ENCODE measurements at regions not wholly inside any gene's neighbourhood (a gene's known extent, or its start where the extent isn't known, plus 50 kb on each side); places are given as distances from the start of the nearest gene placed in this dataset.

DNA sequence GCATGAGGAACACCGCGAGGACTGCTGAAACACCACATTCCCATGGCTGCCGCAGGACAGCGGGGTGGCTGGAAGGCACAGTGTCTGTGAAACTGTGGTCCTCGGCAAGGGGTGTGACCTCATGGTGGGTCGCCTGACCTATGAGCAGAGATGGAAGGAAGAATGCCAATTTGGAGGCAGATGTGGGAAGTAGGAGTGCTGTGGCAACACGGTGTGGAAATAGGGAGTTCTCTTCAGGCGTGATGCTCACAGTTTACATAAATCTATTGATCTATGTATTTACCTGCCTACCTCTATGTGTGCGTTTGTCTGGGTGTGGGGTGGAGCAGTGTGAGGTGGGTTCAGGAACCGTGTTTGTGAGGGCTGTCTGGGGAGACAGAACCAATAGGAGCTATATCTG is 62.3 kb upstream of the LSM6 start:
- DNase-seq (ENCODE audit: low read depth, low spot score): no peak
- in situ Hi-C loops (cut with HindIII; ENCODE audit: low sequenced_read_pairs): no loop called here
- TF ChIP-seq, protein P1, sequence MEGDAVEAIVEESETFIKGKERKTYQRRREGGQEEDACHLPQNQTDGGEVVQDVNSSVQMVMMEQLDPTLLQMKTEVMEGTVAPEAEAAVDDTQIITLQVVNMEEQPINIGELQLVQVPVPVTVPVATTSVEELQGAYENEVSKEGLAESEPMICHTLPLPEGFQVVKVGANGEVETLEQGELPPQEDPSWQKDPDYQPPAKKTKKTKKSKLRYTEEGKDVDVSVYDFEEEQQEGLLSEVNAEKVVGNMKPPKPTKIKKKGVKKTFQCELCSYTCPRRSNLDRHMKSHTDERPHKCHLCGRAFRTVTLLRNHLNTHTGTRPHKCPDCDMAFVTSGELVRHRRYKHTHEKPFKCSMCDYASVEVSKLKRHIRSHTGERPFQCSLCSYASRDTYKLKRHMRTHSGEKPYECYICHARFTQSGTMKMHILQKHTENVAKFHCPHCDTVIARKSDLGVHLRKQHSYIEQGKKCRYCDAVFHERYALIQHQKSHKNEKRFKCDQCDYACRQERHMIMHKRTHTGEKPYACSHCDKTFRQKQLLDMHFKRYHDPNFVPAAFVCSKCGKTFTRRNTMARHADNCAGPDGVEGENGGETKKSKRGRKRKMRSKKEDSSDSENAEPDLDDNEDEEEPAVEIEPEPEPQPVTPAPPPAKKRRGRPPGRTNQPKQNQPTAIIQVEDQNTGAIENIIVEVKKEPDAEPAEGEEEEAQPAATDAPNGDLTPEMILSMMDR (IDR thresholded peaks at IDR 0.05; ENCODE audit: low read depth, low read length): no peak
- no peak overlapping the region for H3K4me3 ChIP-seq (ENCODE audit: low read depth, low read length)

DNA sequence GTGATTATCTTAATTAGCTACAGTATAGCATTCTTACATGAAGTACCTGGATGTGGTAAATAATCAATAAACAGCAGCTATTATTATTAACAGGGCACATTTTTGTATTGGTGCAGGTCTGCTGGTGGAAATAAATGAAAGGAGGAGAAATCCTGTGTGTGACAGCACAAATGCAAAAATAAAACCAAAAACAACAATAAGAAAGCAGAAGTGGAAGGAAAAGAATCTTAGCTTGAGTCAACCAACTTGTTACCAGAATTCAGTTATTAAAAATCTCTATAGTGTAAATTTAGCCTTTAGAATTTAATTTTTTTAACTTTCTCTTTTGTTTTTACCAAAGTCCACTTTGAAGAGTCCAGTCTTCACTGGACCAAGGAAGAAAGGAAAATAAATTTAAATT is 63.1 kb upstream of the LSM6 start:
- no peak for DNase-seq (ENCODE audit: low read depth, low spot score)
- TF ChIP-seq, protein P1 (IDR thresholded peaks at IDR 0.05; ENCODE audit: low read depth, low read length): no peak
- in situ Hi-C loops (cut with HindIII; ENCODE audit: low sequenced_read_pairs): no loop called here
- no peak overlapping the region for H3K4me3 ChIP-seq (ENCODE audit: low read depth, low read length)

DNA sequence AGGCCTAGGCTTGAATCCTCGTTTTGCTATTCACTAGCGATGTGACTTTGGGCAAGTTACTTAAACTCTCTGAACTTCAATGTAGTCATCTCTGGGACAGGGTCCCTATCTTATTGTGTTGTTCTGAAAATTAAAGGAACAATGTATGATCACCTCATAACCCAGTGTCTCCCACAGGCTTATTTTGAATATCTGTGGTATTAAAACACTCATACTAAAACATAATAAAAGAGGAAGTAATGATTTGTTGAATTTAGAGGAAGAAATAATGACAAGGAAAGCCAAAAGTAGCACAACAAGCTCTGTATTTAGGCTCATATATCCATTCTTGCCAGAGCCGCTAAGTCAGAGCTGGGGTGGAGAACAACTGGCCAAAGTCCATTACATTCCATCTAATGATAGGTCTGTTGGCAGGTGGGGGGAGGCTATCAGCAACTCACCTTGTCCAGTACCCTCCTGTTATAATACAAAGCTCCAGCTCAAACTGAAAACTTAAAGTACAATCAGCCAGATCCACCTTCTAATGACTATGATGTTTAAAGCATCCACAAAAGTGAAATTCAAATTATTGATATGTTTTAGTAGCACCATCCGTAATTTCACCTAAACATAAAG is 64.5 kb upstream of the LSM6 start:
- no peak overlapping the region for H3K4me3 ChIP-seq (ENCODE audit: low read depth, low read length)
- TF ChIP-seq, protein P1 (IDR thresholded peaks at IDR 0.05; ENCODE audit: low read depth, low read length): no peak

DNA sequence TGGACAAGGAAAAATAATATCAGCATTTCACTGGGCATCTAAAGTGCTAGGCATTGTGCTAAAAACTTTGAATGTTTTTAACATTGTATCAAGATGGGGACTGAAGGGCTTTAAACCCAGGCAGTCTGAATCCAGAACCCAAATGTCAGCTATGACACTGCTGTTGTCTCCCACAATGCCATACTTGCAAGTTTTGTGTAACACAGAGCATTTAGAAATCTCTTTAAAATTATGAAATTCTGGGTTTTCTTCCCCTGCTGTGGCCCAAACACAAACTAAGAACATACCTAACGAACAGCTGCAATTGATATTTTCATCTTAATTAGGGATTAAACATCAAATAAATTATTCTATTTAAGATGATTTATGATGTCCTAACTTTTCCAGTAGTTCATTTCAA is 66.8 kb upstream of the LSM6 start:
- in situ Hi-C loops (cut with HindIII; ENCODE audit: low sequenced_read_pairs): no loop called here
- no peak overlapping the region for H3K4me3 ChIP-seq (ENCODE audit: low read depth, low read length)
- TF ChIP-seq, protein P1 (IDR thresholded peaks at IDR 0.05; ENCODE audit: low read depth, low read length): no peak
- no peak for DNase-seq (ENCODE audit: low read depth, low spot score)

More for the DNA sequence above, 64.5 kb upstream of the LSM6 start:
- DNase-seq (ENCODE audit: low read depth, low spot score): no peak
- in situ Hi-C loops (cut with HindIII; ENCODE audit: low sequenced_read_pairs): no loop called here

DNA sequence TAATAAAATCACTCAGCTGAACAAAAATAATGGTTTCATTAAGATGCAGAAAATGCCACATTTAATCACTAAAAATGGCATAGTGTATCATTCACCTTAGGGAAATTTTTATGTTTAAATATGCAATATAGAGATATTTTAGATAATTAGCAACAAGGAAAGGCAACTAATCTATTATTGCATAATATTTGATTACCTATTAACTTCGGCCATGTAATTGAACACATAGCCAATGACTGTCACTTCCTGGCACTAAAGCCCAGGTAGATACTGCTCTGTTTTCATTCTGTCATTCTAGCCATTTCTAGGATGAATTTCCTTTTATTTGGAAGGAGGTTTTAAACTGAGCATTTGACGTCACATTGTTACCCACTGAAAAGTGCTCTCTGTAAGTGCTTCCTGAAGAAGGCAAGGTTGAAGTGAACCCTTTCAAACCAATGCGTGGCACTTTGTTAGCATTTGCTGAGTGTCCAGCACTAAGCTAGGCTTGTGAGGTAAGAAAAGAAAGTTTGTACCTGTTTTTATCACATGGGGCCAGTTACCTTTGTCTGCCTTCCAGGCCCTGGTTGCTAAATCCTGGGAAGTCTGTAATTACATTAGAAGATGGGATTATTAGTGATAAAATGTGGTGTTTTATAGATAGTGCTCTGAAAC is 67.8 kb upstream of the LSM6 start:
- no peak for DNase-seq (ENCODE audit: low read depth, low spot score)
- H3K4me3 ChIP-seq (ENCODE audit: low read depth, low read length): no peak overlapping the region
- TF ChIP-seq, protein P1 (IDR thresholded peaks at IDR 0.05; ENCODE audit: low read depth, low read length): no peak
- in situ Hi-C loops (cut with HindIII; ENCODE audit: low sequenced_read_pairs): no loop called here

DNA sequence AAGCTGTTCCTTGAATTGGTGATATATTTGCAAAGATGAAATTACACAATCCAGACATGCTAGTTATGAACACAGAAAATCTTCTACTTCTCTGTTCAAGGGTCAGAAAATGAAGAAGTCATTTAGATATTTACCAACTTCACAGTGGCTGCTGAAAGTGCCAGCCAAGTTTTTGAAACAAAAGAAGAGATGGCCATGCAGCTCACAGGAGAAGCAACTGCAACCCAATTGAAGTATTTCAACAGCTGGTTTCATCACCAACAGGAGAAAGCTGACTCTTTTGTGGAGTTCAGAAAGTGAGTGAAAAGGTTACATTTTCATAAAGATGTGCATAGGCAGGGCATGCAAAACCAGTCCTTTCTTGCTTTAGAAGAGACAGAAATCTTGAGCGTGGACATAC is 70.1 kb upstream of the LSM6 start:
- in situ Hi-C loops (cut with HindIII; ENCODE audit: low sequenced_read_pairs): no loop called here
- TF ChIP-seq, protein P1 (IDR thresholded peaks at IDR 0.05; ENCODE audit: low read depth, low read length): no peak
- DNase-seq (ENCODE audit: low read depth, low spot score): no peak
- no peak overlapping the region for H3K4me3 ChIP-seq (ENCODE audit: low read depth, low read length)

Data from astrocyte of the spinal cord (primary cell).